ENCODE measurements at regions not wholly inside any gene's neighbourhood (a gene's known extent, or its start where the extent isn't known, plus 50 kb on each side); places are given as distances from the start of the nearest gene placed in this dataset.

DNA sequence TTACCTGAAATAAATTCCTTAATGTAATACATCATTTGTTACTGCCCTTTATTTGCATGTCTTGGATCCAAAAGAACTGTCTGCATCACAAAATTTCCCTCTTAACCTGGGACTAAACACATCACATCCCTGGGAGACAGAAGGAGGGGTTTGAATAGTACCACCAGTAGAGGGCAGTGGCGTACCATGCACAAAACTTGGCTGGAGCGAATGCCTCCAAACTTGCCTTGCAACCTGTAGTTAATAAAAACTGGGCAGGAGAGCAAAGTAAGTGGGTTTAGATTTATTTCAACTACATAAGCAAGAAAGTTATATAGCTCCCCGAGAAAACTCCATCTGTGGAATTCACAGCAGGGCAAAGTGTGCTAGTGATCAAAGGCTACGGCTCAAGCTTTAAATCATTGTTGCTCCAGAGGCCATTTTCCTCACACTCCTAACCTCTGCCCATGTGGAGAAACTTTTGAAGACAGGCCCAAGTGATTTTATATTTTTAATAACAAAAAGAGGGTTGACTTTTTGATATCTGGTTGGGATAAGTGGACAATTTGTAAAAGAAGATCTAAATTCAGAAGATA is 1176.7 kb upstream of the SEL1L start:
- TF ChIP-seq, protein P1, sequence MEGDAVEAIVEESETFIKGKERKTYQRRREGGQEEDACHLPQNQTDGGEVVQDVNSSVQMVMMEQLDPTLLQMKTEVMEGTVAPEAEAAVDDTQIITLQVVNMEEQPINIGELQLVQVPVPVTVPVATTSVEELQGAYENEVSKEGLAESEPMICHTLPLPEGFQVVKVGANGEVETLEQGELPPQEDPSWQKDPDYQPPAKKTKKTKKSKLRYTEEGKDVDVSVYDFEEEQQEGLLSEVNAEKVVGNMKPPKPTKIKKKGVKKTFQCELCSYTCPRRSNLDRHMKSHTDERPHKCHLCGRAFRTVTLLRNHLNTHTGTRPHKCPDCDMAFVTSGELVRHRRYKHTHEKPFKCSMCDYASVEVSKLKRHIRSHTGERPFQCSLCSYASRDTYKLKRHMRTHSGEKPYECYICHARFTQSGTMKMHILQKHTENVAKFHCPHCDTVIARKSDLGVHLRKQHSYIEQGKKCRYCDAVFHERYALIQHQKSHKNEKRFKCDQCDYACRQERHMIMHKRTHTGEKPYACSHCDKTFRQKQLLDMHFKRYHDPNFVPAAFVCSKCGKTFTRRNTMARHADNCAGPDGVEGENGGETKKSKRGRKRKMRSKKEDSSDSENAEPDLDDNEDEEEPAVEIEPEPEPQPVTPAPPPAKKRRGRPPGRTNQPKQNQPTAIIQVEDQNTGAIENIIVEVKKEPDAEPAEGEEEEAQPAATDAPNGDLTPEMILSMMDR (IDR thresholded peaks at IDR 0.05; ENCODE audit: borderline replicate concordance, extremely low read depth, insufficient read depth): peak; percentile 64
- FAIRE-seq (no peak), DNase-seq (peak in 4 of 5 donors; percentile 80 to 88 (median 85))
- no peak overlapping the region for H3K27ac ChIP-seq (ENCODE audit: low read depth in 2 of 2, low read length in 2 of 2)
- H3K9me3 ChIP-seq (ENCODE audit: control insufficient read depth in 2 of 3, insufficient read depth in 1 of 3, low read length in 3 of 3): peaks cover 0 to 3% (median 0%) of the 10 kb centered on the region in 3 donors
- intact Hi-C loops (cut with DNase I): no loop called here
- H3K36me3 ChIP-seq (ENCODE audit: control insufficient read depth in 2 of 3, insufficient read depth in 3 of 3, low read length in 3 of 3): no peaks in the 10 kb centered on the region
- no peak overlapping the region for H3K4me3 ChIP-seq (ENCODE audit: low read length in 3 of 3)
- no peaks in the 10 kb centered on the region for H3K27me3 ChIP-seq (ENCODE audit: control insufficient read depth, insufficient read depth, low read length)
- no peak overlapping the region for H3K9ac ChIP-seq (ENCODE audit: low read length in 3 of 3)
- no peaks in the 10 kb centered on the region for H3K4me1 ChIP-seq (ENCODE audit: control insufficient read depth in 2 of 3, insufficient read depth in 2 of 3, low read depth in 1 of 3, low read length in 3 of 3)

- peaks cover 0 to under 1% (median 0%) of the 10 kb centered on the region in 3 donors for H3K4me1 ChIP-seq (ENCODE audit: control insufficient read depth in 2 of 3, insufficient read depth in 2 of 3, low read depth in 1 of 3, low read length in 3 of 3)
- intact Hi-C loops (cut with DNase I): no loop called here
- no peak overlapping the region for H3K27ac ChIP-seq (ENCODE audit: low read depth in 2 of 2, low read length in 2 of 2)
- H3K36me3 ChIP-seq (ENCODE audit: control insufficient read depth in 2 of 3, insufficient read depth in 3 of 3, low read length in 3 of 3): no peaks in the 10 kb centered on the region
- no peak overlapping the region for H3K9ac ChIP-seq (ENCODE audit: low read length in 3 of 3)
- FAIRE-seq: no peak
- H3K27me3 ChIP-seq (ENCODE audit: control insufficient read depth, insufficient read depth, low read length): no peaks in the 10 kb centered on the region
- H3K9me3 ChIP-seq (ENCODE audit: control insufficient read depth in 2 of 3, insufficient read depth in 1 of 3, low read length in 3 of 3): no peaks in the 10 kb centered on the region
- TF ChIP-seq, protein P1 (IDR thresholded peaks at IDR 0.05; ENCODE audit: borderline replicate concordance, extremely low read depth, insufficient read depth): no peak
- no peak for DNase-seq
- no peak overlapping the region for H3K4me3 ChIP-seq (ENCODE audit: low read length in 3 of 3)
Measured at GRCh38 chr14:82719617-82720016, 1186.0 kb upstream of the SEL1L start.

DNA sequence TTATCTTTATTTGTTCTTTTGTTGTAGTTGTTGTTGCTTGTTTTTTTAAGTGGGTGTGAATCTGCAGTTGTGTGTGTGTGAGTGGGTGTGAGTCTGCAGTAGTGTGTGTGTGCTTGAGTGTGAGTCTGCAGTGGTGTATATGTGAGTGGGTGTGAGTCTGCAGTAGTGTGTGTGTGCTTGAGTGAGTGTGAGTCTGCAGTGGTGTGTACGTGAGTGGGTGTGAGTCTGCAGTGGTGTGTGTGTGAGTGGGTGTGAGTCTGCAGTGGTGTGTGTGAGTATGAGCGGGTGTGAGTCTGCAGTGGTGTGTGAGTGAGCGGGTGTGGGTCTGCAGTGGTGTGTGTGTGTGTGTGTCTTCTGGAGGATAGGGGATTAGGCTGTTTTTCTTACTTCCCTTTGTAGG is 1186.8 kb upstream of the SEL1L start:
- Histone ChIP-seq H3K27me3 (ENCODE audit: control insufficient read depth, insufficient read depth, low read length) (no peaks in the 10 kb centered on the region), H3K4me1 (ENCODE audit: control insufficient read depth in 2 of 3, insufficient read depth in 2 of 3, low read depth in 1 of 3, low read length in 3 of 3) (peaks cover 0 to 3% (median 0%) of the 10 kb centered on the region in 3 donors), H3K4me3 (ENCODE audit: low read length in 3 of 3) (no peak overlapping the region), H3K9ac (ENCODE audit: low read length in 3 of 3) (no peak overlapping the region), H3K36me3 (ENCODE audit: control insufficient read depth in 2 of 3, insufficient read depth in 3 of 3, low read length in 3 of 3) (no peaks in the 10 kb centered on the region), H3K9me3 (ENCODE audit: control insufficient read depth in 2 of 3, insufficient read depth in 1 of 3, low read length in 3 of 3) (no peaks in the 10 kb centered on the region), H3K27ac (ENCODE audit: low read depth in 2 of 2, low read length in 2 of 2) (no peak overlapping the region)
- DNase-seq: no peak
- FAIRE-seq: no peak
- intact Hi-C loops (cut with DNase I): no loop called here
- TF ChIP-seq, protein P1 (IDR thresholded peaks at IDR 0.05; ENCODE audit: borderline replicate concordance, extremely low read depth, insufficient read depth): no peak

- no peak for DNase-seq
- Histone ChIP-seq H3K4me1 (ENCODE audit: control insufficient read depth in 2 of 3, insufficient read depth in 2 of 3, low read depth in 1 of 3, low read length in 3 of 3) (peaks cover 0 to 3% (median 0%) of the 10 kb centered on the region in 3 donors), H3K27me3 (ENCODE audit: control insufficient read depth, insufficient read depth, low read length) (no peaks in the 10 kb centered on the region), H3K36me3 (ENCODE audit: control insufficient read depth in 2 of 3, insufficient read depth in 3 of 3, low read length in 3 of 3) (no peaks in the 10 kb centered on the region), H3K4me3 (ENCODE audit: low read length in 3 of 3) (no peak overlapping the region), H3K27ac (ENCODE audit: low read depth in 2 of 2, low read length in 2 of 2) (no peak overlapping the region), H3K9me3 (ENCODE audit: control insufficient read depth in 2 of 3, insufficient read depth in 1 of 3, low read length in 3 of 3) (no peaks in the 10 kb centered on the region), H3K9ac (ENCODE audit: low read length in 3 of 3) (no peak overlapping the region)
- FAIRE-seq: no peak
- TF ChIP-seq, protein P1 (IDR thresholded peaks at IDR 0.05; ENCODE audit: borderline replicate concordance, extremely low read depth, insufficient read depth): no peak
- intact Hi-C loops (cut with DNase I): no loop called here
Measured at GRCh38 chr14:82720946-82721345, 1187.3 kb upstream of the SEL1L start.

Measured in kidney (tissue), 13 donors.